Gastrocnemius medialis (tissue), 4 donors: ENCODE measurements at regions not wholly inside any gene's neighbourhood (a gene's known extent, or its start where the extent isn't known, plus 50 kb on each side); places are given as distances from the start of the nearest gene placed in this dataset.

Source experiments
- ATAC-seq, 2 donors: fragments of 150-250 bp; one replicate each; pipeline ENCODE4 v1.9.1; 2016
- DNase-seq, 2 donors: peaks; one replicate each; pipeline ENCODE4 v3.0.0-alpha.2; 2019
- H3K27ac ChIP-seq, 4 donors: fragments of 200-600 bp; sonication (generic); 1 replicate in 1 of 4; 2 replicates in 3 of 4; pipeline ENCODE4 v1.5.1; 2016 to 2018; ENCODE audit warnings: mild to moderate bottlenecking in 2 of 4, moderate library complexity in 1 of 4
- H3K27me3 ChIP-seq, 3 donors: fragments of 200-600 bp; sonication (generic) in 2 of 3; 1 replicate in 1 of 3; 2 replicates in 2 of 3; pipeline versions ENCODE4 v1.5.1 to v1.6.0; 2016 to 2019; ENCODE audit warnings: mild to moderate bottlenecking in 1 of 3, moderate library complexity in 1 of 3
- H3K36me3 ChIP-seq, 2 donors: fragments of 200-600 bp; sonication (generic) in 1 of 2; one replicate each; pipeline ENCODE4 v1.5.1; 2017 to 2018
- H3K4me1 ChIP-seq, 2 donors: fragments of 200-600 bp; sonication (generic) in 1 of 2; one replicate each; pipeline ENCODE4 v1.5.1; 2016 to 2017; ENCODE audit warnings: mild to moderate bottlenecking in 2 of 2
- H3K4me3 ChIP-seq, 4 donors: fragments of 200-600 bp; sonication (generic) in 3 of 4; 1 replicate in 1 of 4; 2 replicates in 3 of 4; pipeline ENCODE4 v1.5.1; 2016 to 2019; ENCODE audit warnings: mild to moderate bottlenecking in 2 of 4
- H3K9me3 ChIP-seq, 3 donors: fragments of 200-600 bp; sonication (generic) in 2 of 3; 1 replicate in 1 of 3; 2 replicates in 2 of 3; pipeline ENCODE4 v1.5.1; 2016 to 2019
- POLR2A ChIP-seq, 2 donors: fragments of 450-650 bp; IDR thresholded peaks; one replicate each; pipeline ENCODE4 v1.6.1; 2017; ENCODE audit warnings: antibody characterized with exemption in 2 of 2, mild to moderate bottlenecking in 2 of 2, moderate library complexity in 2 of 2
- in situ Hi-C, 4 donors: fragments of 200-750 bp; cut with MboI; loops; one replicate each; pipeline versions ENCODE4 v1.15.0 to v1.8.0; 2017; ENCODE audit warnings: low sequenced_read_pairs in 4 of 4
- intact Hi-C: fragments of 100-400 bp; cut with DNase I; formaldehyde crosslinking; loops from one replicate; pipeline ENCODE4 v1.15.1; 2023; ENCODE audit warnings: low total_unique reads
- TF ChIP-seq, protein P1 (sequence below), 5 experiments: fragments of 450-650 bp in 3 of 5; fragments of 200-600 bp in 2 of 5; sonication (generic) in 2 of 5; IDR thresholded peaks in 4 of 5; conservative IDR thresholded peaks in 1 of 5; 1 replicate in 4 of 5; 2 replicates in 1 of 5; pipeline ENCODE4 v1.5.1; 2016 to 2019; ENCODE audit warnings: antibody characterized with exemption in 5 of 5, mild to moderate bottlenecking in 3 of 5, moderate library complexity in 3 of 5

DNA sequence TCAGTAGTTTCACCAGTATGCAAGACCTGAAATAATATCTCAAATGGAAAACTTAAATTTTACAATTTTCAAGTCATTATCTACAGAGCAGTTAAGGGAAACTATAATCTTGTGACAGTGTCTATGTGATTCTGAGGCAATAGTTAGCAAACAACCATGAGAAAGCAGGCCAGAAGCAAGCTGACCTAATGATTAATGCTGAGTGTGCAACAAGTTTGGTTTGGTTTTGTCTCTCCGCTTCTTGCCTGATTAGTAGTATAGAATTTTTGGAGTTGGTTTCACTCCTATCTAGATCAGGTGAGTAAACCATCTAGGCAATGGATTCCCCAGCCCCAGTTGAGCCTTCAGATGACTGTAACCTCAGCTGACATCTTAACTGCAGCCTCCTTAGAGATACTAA is 212.9 kb upstream of the NAV3 start:
- in situ Hi-C loops: no loop called here
- DNase-seq (no peak), ATAC-seq (no peak)
- intact Hi-C loops: no loop called here
- Histone ChIP-seq H3K36me3 (no peaks in the 10 kb centered on the region), H3K4me3 (no peak overlapping the region), H3K9me3 (no peaks in the 10 kb centered on the region), H3K27ac (no peak overlapping the region), H3K4me1 (no peaks in the 10 kb centered on the region), H3K27me3 (no peaks in the 10 kb centered on the region)
- TF ChIP-seq POLR2A (IDR thresholded peaks at IDR 0.05): no peak
- TF ChIP-seq, protein P1, sequence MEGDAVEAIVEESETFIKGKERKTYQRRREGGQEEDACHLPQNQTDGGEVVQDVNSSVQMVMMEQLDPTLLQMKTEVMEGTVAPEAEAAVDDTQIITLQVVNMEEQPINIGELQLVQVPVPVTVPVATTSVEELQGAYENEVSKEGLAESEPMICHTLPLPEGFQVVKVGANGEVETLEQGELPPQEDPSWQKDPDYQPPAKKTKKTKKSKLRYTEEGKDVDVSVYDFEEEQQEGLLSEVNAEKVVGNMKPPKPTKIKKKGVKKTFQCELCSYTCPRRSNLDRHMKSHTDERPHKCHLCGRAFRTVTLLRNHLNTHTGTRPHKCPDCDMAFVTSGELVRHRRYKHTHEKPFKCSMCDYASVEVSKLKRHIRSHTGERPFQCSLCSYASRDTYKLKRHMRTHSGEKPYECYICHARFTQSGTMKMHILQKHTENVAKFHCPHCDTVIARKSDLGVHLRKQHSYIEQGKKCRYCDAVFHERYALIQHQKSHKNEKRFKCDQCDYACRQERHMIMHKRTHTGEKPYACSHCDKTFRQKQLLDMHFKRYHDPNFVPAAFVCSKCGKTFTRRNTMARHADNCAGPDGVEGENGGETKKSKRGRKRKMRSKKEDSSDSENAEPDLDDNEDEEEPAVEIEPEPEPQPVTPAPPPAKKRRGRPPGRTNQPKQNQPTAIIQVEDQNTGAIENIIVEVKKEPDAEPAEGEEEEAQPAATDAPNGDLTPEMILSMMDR (IDR thresholded peaks at IDR 0.05 in 4 of 5, conservative IDR thresholded peaks at IDR 0.05 in 1 of 5): no peak

DNA sequence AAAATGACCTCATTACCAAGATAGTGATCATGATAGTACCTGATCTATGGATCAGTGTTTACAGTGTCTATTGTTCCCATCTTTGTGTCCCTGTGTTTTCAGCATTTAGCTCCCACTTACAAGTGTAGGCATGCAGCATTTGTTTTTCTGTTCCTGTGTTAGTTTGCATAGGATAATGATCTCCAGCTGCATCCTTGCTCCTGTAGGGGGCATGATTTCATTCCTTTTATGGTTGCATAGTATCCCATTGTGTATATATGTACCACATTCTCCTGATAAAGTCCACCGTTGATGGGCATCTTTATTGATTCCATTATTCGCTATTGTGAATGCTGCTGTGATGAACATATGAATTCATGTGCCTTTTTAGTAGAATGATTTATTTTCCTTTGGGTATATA is 215.4 kb upstream of the NAV3 start:
- ATAC-seq (no peak), DNase-seq (no peak)
- intact Hi-C loops: no loop called here

DNA sequence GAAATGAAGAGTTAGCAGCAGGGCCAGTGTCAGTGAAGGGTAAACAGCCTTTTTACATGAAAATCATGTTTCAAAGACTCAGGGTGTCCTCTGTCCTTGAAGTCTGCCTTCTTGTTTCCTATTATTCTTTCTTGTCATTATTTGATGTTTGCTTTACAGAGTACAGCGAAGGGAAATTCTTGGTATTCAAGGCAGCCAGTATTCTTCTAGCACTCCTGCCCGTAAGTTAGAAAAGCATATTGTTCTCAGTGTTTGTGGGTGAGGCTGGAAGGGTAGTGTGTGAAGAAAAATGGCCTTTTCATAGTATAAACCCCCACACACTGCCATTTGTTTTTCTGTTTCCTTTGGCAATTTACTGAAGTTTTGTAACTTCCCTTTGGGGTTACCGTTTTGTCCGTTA is 217.3 kb upstream of the NAV3 start:
- intact Hi-C loops (no loop called here), in situ Hi-C loops (no loop called here)
- ATAC-seq (no peak), DNase-seq (no peak)
- no peaks in the 10 kb centered on the region for H3K9me3 ChIP-seq
- TF ChIP-seq POLR2A (IDR thresholded peaks at IDR 0.05): no peak
- TF ChIP-seq, protein P1 (IDR thresholded peaks at IDR 0.05 in 4 of 5, conservative IDR thresholded peaks at IDR 0.05 in 1 of 5): no peak
- no peaks in the 10 kb centered on the region for H3K4me1 ChIP-seq
- H3K36me3 ChIP-seq: no peaks in the 10 kb centered on the region
- H3K27ac ChIP-seq: no peak overlapping the region
- no peaks in the 10 kb centered on the region for H3K27me3 ChIP-seq
- no peak overlapping the region for H3K4me3 ChIP-seq

More for the DNA sequence above, 215.4 kb upstream of the NAV3 start:
- TF ChIP-seq POLR2A (IDR thresholded peaks at IDR 0.05): no peak
- TF ChIP-seq, protein P1 (IDR thresholded peaks at IDR 0.05 in 4 of 5, conservative IDR thresholded peaks at IDR 0.05 in 1 of 5): no peak
- H3K36me3 ChIP-seq: no peaks in the 10 kb centered on the region
- H3K27me3 ChIP-seq: no peaks in the 10 kb centered on the region
- H3K4me1 ChIP-seq: no peaks in the 10 kb centered on the region
- H3K9me3 ChIP-seq: no peaks in the 10 kb centered on the region
- no peak overlapping the region for H3K27ac ChIP-seq
- in situ Hi-C loops: no loop called here
- H3K4me3 ChIP-seq: no peak overlapping the region

DNA sequence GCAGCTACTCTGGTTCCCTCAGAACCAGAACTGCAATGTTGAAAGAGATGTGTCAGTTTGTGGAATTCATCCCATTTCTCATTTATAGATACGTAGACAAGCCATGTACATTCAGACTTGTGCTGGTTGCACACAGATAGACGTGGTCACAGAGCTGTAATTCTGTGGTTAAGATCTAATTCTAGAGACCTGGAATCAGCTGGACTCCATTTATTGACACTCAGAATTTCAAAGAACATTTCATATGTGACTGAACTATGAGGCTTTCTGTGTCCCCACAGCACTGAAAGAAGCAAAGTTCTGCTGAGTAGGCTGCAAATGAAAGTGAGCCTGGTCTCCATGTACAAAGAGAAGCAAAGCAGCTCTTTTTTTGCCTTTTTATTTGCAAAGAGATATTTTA is 220.2 kb upstream of the NAV3 start:
- no peak overlapping the region for H3K4me3 ChIP-seq
- H3K9me3 ChIP-seq: no peaks in the 10 kb centered on the region
- intact Hi-C loops: no loop called here
- TF ChIP-seq POLR2A (IDR thresholded peaks at IDR 0.05): no peak
- TF ChIP-seq, protein P1 (IDR thresholded peaks at IDR 0.05 in 4 of 5, conservative IDR thresholded peaks at IDR 0.05 in 1 of 5): no peak
- H3K27ac ChIP-seq: no peak overlapping the region
- no peaks in the 10 kb centered on the region for H3K36me3 ChIP-seq
- no peaks in the 10 kb centered on the region for H3K27me3 ChIP-seq
- ATAC-seq (no peak), DNase-seq (no peak)
- in situ Hi-C loops: no loop called here
- no peaks in the 10 kb centered on the region for H3K4me1 ChIP-seq

DNA sequence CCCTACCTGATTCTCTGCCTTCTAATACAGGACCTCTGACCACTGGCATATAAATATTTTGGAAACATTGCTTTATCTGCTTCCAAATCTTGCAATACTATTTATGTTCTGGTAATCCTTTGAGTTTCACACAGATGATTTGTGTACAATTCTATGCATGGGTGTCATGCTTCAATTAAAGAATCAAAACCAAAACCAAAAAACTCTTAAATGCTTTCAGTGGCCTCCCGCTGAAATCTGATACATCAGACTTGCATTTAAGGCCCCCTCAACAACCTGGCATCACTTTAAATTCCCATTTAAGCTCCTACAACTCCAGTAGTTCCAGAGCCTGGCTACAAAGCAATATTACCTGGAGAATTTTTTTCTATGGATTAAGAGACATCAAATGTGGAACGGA is 221.7 kb upstream of the NAV3 start:
- intact Hi-C loops: no loop called here
- no peaks in the 10 kb centered on the region for H3K9me3 ChIP-seq
- H3K4me1 ChIP-seq: no peaks in the 10 kb centered on the region
- no peaks in the 10 kb centered on the region for H3K27me3 ChIP-seq
- no peaks in the 10 kb centered on the region for H3K36me3 ChIP-seq
- H3K27ac ChIP-seq: no peak overlapping the region
- TF ChIP-seq, protein P1 (IDR thresholded peaks at IDR 0.05 in 4 of 5, conservative IDR thresholded peaks at IDR 0.05 in 1 of 5): no peak
- no peak for TF ChIP-seq POLR2A (IDR thresholded peaks at IDR 0.05)
- no peak for DNase-seq
- in situ Hi-C loops: no loop called here
- no peak overlapping the region for H3K4me3 ChIP-seq
- ATAC-seq: no peak
